ENCODE measurements at regions not wholly inside any gene's neighbourhood (a gene's known extent, or its start where the extent isn't known, plus 50 kb on each side); places are given as distances from the start of the nearest gene placed in this dataset.

DNA sequence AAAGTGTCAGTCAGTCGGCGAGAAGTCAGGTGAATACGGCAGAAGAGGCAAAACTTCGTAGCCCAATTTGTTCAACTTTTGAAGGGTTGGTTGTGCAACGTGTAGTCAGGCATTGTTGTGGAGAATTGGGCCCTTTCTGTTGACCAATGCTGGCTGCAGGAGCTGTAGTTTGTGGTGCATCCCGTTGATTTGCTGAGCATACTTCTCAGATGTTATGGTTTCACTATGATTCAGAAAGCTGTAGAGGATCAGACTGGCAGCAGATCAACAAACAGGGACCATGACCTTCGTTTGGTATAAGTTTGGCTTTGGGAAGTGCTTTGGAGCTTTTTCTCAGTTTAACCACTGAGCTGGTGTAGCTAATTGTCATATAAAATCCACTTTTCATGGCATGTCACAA lies 190.2 kb upstream of the ADAMTS5 start:
- no peak overlapping the region for H3K9ac ChIP-seq (ENCODE audit: low read length)
- no peaks in the 10 kb centered on the region for H3K9me3 ChIP-seq (ENCODE audit: insufficient read depth, low read length)
- TF ChIP-seq, protein P1, sequence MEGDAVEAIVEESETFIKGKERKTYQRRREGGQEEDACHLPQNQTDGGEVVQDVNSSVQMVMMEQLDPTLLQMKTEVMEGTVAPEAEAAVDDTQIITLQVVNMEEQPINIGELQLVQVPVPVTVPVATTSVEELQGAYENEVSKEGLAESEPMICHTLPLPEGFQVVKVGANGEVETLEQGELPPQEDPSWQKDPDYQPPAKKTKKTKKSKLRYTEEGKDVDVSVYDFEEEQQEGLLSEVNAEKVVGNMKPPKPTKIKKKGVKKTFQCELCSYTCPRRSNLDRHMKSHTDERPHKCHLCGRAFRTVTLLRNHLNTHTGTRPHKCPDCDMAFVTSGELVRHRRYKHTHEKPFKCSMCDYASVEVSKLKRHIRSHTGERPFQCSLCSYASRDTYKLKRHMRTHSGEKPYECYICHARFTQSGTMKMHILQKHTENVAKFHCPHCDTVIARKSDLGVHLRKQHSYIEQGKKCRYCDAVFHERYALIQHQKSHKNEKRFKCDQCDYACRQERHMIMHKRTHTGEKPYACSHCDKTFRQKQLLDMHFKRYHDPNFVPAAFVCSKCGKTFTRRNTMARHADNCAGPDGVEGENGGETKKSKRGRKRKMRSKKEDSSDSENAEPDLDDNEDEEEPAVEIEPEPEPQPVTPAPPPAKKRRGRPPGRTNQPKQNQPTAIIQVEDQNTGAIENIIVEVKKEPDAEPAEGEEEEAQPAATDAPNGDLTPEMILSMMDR (IDR thresholded peaks at IDR 0.05; ENCODE audit: insufficient read depth, low read length, poor library complexity, severe bottlenecking): no peak
- TF ChIP-seq EZH2phosphoT487 (conservative IDR thresholded peaks at IDR 0.05; ENCODE audit: low read length): no peak
- H3K27me3 ChIP-seq (ENCODE audit: low read length): no peaks in the 10 kb centered on the region
- no peak overlapping the region for H2AFZ ChIP-seq (ENCODE audit: low read depth, low read length, severe bottlenecking)
- no peak overlapping the region for H3K4me3 ChIP-seq (ENCODE audit: insufficient read depth, low read length, poor library complexity, severe bottlenecking)
- H3K27ac ChIP-seq (ENCODE audit: low read depth, low read length): no peak overlapping the region
- H3F3A ChIP-seq (ENCODE audit: insufficient read depth): no peaks in the 10 kb centered on the region
- H3K9me2 ChIP-seq (replicated peaks; ENCODE audit: insufficient read depth, low read length): no peaks in the 10 kb centered on the region
- no peaks in the 10 kb centered on the region for H4K20me1 ChIP-seq (ENCODE audit: low read depth, low read length)
- H3K79me2 ChIP-seq (ENCODE audit: insufficient read depth, low read length): no peaks in the 10 kb centered on the region
- no peak overlapping the region for H3K4me2 ChIP-seq (ENCODE audit: low read depth, low read length, poor library complexity, severe bottlenecking)
- no peaks in the 10 kb centered on the region for H3K36me3 ChIP-seq (ENCODE audit: low read length)

DNA sequence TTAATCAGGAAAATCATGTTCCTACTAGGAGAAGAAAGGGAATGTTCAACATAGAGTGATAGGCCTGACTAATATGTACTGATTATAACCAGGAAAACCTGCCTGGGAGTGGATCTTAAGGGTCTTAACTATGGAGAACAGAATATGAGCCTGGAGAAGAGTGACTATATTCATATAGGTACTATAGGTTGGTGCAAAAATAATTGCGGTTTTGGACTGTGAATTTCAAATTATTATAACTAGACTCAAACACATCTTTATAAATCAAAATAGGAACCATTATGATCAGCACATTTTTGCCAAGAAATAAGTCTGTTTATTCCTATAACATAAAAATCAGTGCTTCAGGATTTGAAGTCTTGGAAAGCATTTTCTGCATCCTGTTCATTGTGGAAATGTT lies 189.8 kb upstream of the ADAMTS5 start:
- no peaks in the 10 kb centered on the region for H3K36me3 ChIP-seq (ENCODE audit: low read length)
- H4K20me1 ChIP-seq (ENCODE audit: low read depth, low read length): no peaks in the 10 kb centered on the region
- no peak overlapping the region for H3K27ac ChIP-seq (ENCODE audit: low read depth, low read length)
- no peaks in the 10 kb centered on the region for H3F3A ChIP-seq (ENCODE audit: insufficient read depth)
- no peaks in the 10 kb centered on the region for H3K9me3 ChIP-seq (ENCODE audit: insufficient read depth, low read length)
- no peak overlapping the region for H3K4me2 ChIP-seq (ENCODE audit: low read depth, low read length, poor library complexity, severe bottlenecking)
- no peaks in the 10 kb centered on the region for H3K9me2 ChIP-seq (replicated peaks; ENCODE audit: insufficient read depth, low read length)
- no peak for TF ChIP-seq EZH2phosphoT487 (conservative IDR thresholded peaks at IDR 0.05; ENCODE audit: low read length)
- TF ChIP-seq, protein P1 (IDR thresholded peaks at IDR 0.05; ENCODE audit: insufficient read depth, low read length, poor library complexity, severe bottlenecking): no peak
- H3K27me3 ChIP-seq (ENCODE audit: low read length): no peaks in the 10 kb centered on the region
- H3K4me3 ChIP-seq (ENCODE audit: insufficient read depth, low read length, poor library complexity, severe bottlenecking): no peak overlapping the region
- H2AFZ ChIP-seq (ENCODE audit: low read depth, low read length, severe bottlenecking): no peak overlapping the region
- no peak overlapping the region for H3K9ac ChIP-seq (ENCODE audit: low read length)
- no peaks in the 10 kb centered on the region for H3K79me2 ChIP-seq (ENCODE audit: insufficient read depth, low read length)

DNA sequence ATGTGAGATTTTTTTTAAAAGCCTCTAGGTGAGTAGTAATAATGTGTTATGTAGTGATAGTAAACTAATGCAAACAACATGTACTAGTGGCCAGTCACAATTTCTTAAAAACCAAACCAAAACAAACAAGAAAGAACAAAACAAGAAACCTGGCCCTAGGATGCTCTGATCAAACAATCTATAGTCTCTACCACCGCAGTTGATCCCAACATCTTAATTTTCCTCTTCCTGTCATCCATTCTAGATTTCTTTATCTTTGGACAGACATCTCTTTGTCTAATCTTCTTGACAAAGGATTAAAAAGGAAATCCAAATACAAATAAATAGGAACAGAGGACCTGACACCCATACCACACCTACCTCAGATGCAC lies 188.2 kb upstream of the ADAMTS5 start:
- no peak overlapping the region for H3K27ac ChIP-seq (ENCODE audit: low read depth, low read length)
- no peaks in the 10 kb centered on the region for H3K27me3 ChIP-seq (ENCODE audit: low read length)
- H3K36me3 ChIP-seq (ENCODE audit: low read length): no peaks in the 10 kb centered on the region
- no peak overlapping the region for H3K4me2 ChIP-seq (ENCODE audit: low read depth, low read length, poor library complexity, severe bottlenecking)
- TF ChIP-seq, protein P1 (IDR thresholded peaks at IDR 0.05; ENCODE audit: insufficient read depth, low read length, poor library complexity, severe bottlenecking): no peak
- no peak for TF ChIP-seq EZH2phosphoT487 (conservative IDR thresholded peaks at IDR 0.05; ENCODE audit: low read length)
- no peaks in the 10 kb centered on the region for H3F3A ChIP-seq (ENCODE audit: insufficient read depth)
- H3K4me3 ChIP-seq (ENCODE audit: insufficient read depth, low read length, poor library complexity, severe bottlenecking): no peak overlapping the region
- H3K79me2 ChIP-seq (ENCODE audit: insufficient read depth, low read length): no peaks in the 10 kb centered on the region
- no peaks in the 10 kb centered on the region for H4K20me1 ChIP-seq (ENCODE audit: low read depth, low read length)
- H2AFZ ChIP-seq (ENCODE audit: low read depth, low read length, severe bottlenecking): no peak overlapping the region
- H3K9ac ChIP-seq (ENCODE audit: low read length): no peak overlapping the region
- no peaks in the 10 kb centered on the region for H3K9me2 ChIP-seq (replicated peaks; ENCODE audit: insufficient read depth, low read length)
- no peaks in the 10 kb centered on the region for H3K9me3 ChIP-seq (ENCODE audit: insufficient read depth, low read length)
